ENCODE measurements at regions not wholly inside any gene's neighbourhood (a gene's known extent, or its start where the extent isn't known, plus 50 kb on each side); places are given as distances from the start of the nearest gene placed in this dataset.

DNA sequence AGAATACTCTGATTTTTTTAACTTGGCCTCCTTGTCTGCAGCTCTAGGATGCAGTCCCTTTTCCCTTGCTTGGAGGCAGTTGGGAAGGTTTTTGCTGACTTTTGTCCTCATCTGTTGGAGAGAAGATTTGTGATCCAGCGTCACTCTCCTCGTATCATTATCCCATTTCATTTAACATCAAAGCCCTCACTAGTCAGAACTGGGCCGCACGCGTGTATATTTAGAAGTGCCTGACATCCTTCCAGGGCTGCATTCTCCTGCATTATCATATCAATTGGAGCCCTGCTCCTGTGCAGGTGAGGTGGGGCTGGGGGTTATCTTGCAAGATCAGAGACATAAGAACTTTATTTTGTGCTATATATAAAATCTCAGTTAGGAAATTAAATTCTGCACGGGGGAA is 435.1 kb upstream of the HS6ST1 start:
- Histone ChIP-seq H3K4me1 (ENCODE audit: insufficient read depth, low read length) (peaks cover 9% of the 10 kb centered on the region), H2AFZ (ENCODE audit: low read depth, low read length) (no peak overlapping the region), H3K27me3 (ENCODE audit: insufficient read depth, low read length) (no peaks in the 10 kb centered on the region), H3K9me3 (ENCODE audit: low read length) (peaks cover 2% of the 10 kb centered on the region), H3K36me3 (ENCODE audit: insufficient read depth, low read length) (no peaks in the 10 kb centered on the region), H3K4me3 (ENCODE audit: low read length) (no peak overlapping the region)

DNA sequence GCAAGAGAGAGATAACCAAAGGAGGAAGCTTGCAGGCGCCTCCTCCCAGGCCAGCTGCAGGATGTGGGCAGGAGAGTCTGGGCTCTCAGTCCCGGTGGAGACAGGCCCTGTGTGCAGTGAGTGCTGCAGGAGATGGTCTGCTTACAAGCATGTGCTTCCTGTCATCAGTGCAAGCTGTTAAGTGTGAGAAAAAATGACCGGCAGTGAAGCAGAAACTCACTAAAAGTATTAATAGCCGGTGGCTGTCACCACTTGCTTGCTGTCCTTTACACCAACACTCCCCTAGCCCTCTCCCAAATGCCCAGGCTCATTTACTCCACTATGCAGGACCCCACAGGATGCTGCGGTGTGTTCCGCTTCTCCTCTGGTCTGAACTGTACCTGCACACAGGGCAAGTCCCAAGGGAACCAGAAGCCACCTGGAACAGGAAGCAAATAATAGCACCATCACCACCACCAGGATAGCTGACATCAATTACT is 435.6 kb upstream of the HS6ST1 start:
- Histone ChIP-seq H3K9me3 (ENCODE audit: low read length) (peaks cover 2% of the 10 kb centered on the region), H3K4me3 (ENCODE audit: low read length) (no peak overlapping the region), H2AFZ (ENCODE audit: low read depth, low read length) (no peak overlapping the region), H3K36me3 (ENCODE audit: insufficient read depth, low read length) (no peaks in the 10 kb centered on the region), H3K4me1 (ENCODE audit: insufficient read depth, low read length) (peaks cover 9% of the 10 kb centered on the region), H3K27me3 (ENCODE audit: insufficient read depth, low read length) (no peaks in the 10 kb centered on the region)

- peaks cover 9% of the 10 kb centered on the region for H3K4me1 ChIP-seq (ENCODE audit: insufficient read depth, low read length)
- H3K36me3 ChIP-seq (ENCODE audit: insufficient read depth, low read length), result no peaks in the 10 kb centered on the region
- H3K4me3 ChIP-seq (ENCODE audit: low read length), result no peak overlapping the region
- peaks cover 2% of the 10 kb centered on the region for H3K9me3 ChIP-seq (ENCODE audit: low read length)
- no peaks in the 10 kb centered on the region for H3K27me3 ChIP-seq (ENCODE audit: insufficient read depth, low read length)
- no peak overlapping the region for H2AFZ ChIP-seq (ENCODE audit: low read depth, low read length)
These were observed 437.2 kb upstream of the HS6ST1 start for GRCh38 chr2:128755695-128756364.

DNA sequence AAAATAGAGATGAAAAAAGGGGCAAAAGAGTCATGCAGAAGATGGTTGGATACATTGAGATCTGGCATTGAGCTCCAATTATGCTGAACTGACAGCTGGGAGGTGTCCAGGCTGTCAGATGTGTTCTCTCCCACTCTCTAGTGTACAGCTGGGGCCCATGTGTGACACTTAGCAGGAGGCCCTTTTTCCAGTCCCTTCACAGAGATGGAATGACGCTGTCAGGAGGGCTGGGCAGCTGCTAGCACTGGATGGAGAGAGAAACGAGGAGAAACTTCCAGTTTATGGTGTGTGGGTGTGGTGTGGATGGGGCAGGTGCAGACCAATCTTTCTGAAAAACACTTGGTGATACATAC is 437.7 kb upstream of the HS6ST1 start:
- H2AFZ ChIP-seq (ENCODE audit: low read depth, low read length), result no peak overlapping the region
- H3K27me3 ChIP-seq (ENCODE audit: insufficient read depth, low read length), result no peaks in the 10 kb centered on the region
- peaks cover 9% of the 10 kb centered on the region for H3K4me1 ChIP-seq (ENCODE audit: insufficient read depth, low read length)
- no peaks in the 10 kb centered on the region for H3K36me3 ChIP-seq (ENCODE audit: insufficient read depth, low read length)
- H3K4me3 ChIP-seq (ENCODE audit: low read length), result no peak overlapping the region
- H3K9me3 ChIP-seq (ENCODE audit: low read length), result peaks cover 2% of the 10 kb centered on the region

- H3K9me3 ChIP-seq (ENCODE audit: low read length), result no peaks in the 10 kb centered on the region
- no peaks in the 10 kb centered on the region for H3K4me1 ChIP-seq (ENCODE audit: insufficient read depth, low read length)
- H2AFZ ChIP-seq (ENCODE audit: low read depth, low read length), result peak overlapping the region; percentile 40
- H3K36me3 ChIP-seq (ENCODE audit: insufficient read depth, low read length), result no peaks in the 10 kb centered on the region
- H3K4me3 ChIP-seq (ENCODE audit: low read length), result no peak overlapping the region
- no peaks in the 10 kb centered on the region for H3K27me3 ChIP-seq (ENCODE audit: insufficient read depth, low read length)
These were observed 447.1 kb upstream of the HS6ST1 start for GRCh38 chr2:128765811-128766210.

DNA sequence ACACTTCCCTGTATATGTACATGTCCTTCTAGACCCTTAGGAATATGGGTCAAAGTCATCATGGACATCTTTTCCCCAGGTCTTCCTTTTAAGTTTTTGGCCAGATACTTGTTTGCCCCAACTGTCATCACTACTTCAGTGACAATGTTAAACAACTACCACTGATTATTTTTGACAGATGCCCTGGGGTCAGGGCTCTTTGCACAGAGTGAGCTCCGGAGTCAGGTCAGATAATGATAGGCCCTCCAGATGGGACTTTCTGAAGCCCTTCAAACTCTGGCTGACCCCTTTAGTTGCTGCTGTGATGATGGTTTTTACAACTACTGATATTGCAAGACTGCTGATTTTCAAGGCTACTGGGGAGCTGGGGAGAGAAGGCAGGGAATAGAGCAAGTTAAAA is 449.4 kb upstream of the HS6ST1 start:
- H3K27me3 ChIP-seq (ENCODE audit: insufficient read depth, low read length), result no peaks in the 10 kb centered on the region
- no peaks in the 10 kb centered on the region for H3K4me1 ChIP-seq (ENCODE audit: insufficient read depth, low read length)
- no peaks in the 10 kb centered on the region for H3K36me3 ChIP-seq (ENCODE audit: insufficient read depth, low read length)
- H3K4me3 ChIP-seq (ENCODE audit: low read length), result no peak overlapping the region
- no peaks in the 10 kb centered on the region for H3K9me3 ChIP-seq (ENCODE audit: low read length)
- H2AFZ ChIP-seq (ENCODE audit: low read depth, low read length), result no peak overlapping the region

- H3K27me3 ChIP-seq (ENCODE audit: insufficient read depth, low read length), result no peaks in the 10 kb centered on the region
- H3K4me3 ChIP-seq (ENCODE audit: low read length), result no peak overlapping the region
- H3K4me1 ChIP-seq (ENCODE audit: insufficient read depth, low read length), result no peaks in the 10 kb centered on the region
- H2AFZ ChIP-seq (ENCODE audit: low read depth, low read length), result no peak overlapping the region
- H3K9me3 ChIP-seq (ENCODE audit: low read length), result no peaks in the 10 kb centered on the region
- no peaks in the 10 kb centered on the region for H3K36me3 ChIP-seq (ENCODE audit: insufficient read depth, low read length)
These were observed 450.9 kb upstream of the HS6ST1 start for GRCh38 chr2:128769457-128770142.

- Histone ChIP-seq H2AFZ (ENCODE audit: low read depth, low read length) (no peak overlapping the region), H3K36me3 (ENCODE audit: insufficient read depth, low read length) (no peaks in the 10 kb centered on the region), H3K27me3 (ENCODE audit: insufficient read depth, low read length) (no peaks in the 10 kb centered on the region), H3K9me3 (ENCODE audit: low read length) (no peaks in the 10 kb centered on the region), H3K4me1 (ENCODE audit: insufficient read depth, low read length) (no peaks in the 10 kb centered on the region), H3K4me3 (ENCODE audit: low read length) (no peak overlapping the region)
These were observed 451.7 kb upstream of the HS6ST1 start for GRCh38 chr2:128770143-128771085.

- Histone ChIP-seq H3K4me1 (ENCODE audit: insufficient read depth, low read length) (no peaks in the 10 kb centered on the region), H3K9me3 (ENCODE audit: low read length) (no peaks in the 10 kb centered on the region), H3K36me3 (ENCODE audit: insufficient read depth, low read length) (no peaks in the 10 kb centered on the region), H3K27me3 (ENCODE audit: insufficient read depth, low read length) (no peaks in the 10 kb centered on the region), H2AFZ (ENCODE audit: low read depth, low read length) (no peak overlapping the region), H3K4me3 (ENCODE audit: low read length) (no peak overlapping the region)
These were observed 452.7 kb upstream of the HS6ST1 start for GRCh38 chr2:128771401-128771800.

DNA sequence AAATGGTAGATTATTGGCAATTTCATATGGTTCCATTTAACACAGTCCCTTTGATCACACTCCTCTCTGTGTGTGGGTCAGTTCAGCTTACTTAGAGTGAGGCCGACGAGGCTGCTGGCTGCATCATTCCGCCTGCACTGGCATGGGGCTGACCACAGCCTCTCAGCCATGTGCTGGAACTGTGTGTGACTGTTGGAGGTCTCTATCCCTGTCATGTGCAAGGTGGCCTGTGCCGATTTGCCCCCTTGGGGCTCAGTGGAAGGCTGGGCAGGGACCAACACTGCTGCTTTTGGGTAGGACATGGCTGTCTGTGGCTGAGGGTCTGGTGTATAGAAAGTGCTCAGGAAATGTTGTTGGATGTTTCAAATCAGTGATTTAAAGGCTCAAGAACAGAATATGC is 454.0 kb upstream of the HS6ST1 start:
- H3K36me3 ChIP-seq (ENCODE audit: insufficient read depth, low read length), result no peaks in the 10 kb centered on the region
- H2AFZ ChIP-seq (ENCODE audit: low read depth, low read length), result no peak overlapping the region
- H3K4me1 ChIP-seq (ENCODE audit: insufficient read depth, low read length), result no peaks in the 10 kb centered on the region
- H3K4me3 ChIP-seq (ENCODE audit: low read length), result no peak overlapping the region
- H3K27me3 ChIP-seq (ENCODE audit: insufficient read depth, low read length), result no peaks in the 10 kb centered on the region
- H3K9me3 ChIP-seq (ENCODE audit: low read length), result no peaks in the 10 kb centered on the region

DNA sequence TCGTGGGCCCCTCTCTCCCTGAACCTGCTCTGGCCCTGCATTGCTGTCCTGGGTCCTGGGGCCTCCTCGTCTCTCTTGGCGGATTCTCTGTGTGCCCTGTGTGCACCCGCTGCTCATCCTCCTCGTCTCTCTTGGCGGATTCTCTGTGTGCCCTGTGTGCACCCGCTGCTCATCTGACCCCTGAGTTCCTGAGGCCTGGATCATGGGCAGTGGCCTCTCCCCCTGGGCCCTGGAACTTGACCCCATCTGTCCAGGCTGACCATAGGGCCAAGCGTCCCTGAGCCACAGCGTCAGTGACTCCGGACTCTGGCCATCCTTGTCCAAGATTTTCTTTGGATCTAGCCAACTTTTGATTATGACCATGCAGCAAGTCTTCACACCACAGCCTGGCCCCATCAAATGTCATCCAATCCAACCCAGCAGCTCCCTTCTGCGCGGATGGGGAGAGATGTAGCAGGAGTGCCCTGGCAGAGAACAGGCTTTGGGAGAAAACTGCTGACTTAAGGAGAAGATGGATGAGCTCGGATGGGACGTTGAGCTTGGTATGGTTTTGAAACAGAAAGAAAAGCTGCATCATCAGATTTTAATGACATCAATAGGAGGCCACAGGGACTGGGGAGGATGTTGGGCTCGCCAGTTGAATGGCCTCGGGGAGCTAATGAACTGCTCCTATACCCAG is 455.1 kb upstream of the HS6ST1 start:
- Histone ChIP-seq H3K36me3 (ENCODE audit: insufficient read depth, low read length) (no peaks in the 10 kb centered on the region), H3K4me1 (ENCODE audit: insufficient read depth, low read length) (no peaks in the 10 kb centered on the region), H3K27me3 (ENCODE audit: insufficient read depth, low read length) (no peaks in the 10 kb centered on the region), H2AFZ (ENCODE audit: low read depth, low read length) (no peak overlapping the region), H3K9me3 (ENCODE audit: low read length) (no peaks in the 10 kb centered on the region), H3K4me3 (ENCODE audit: low read length) (no peak overlapping the region)

DNA sequence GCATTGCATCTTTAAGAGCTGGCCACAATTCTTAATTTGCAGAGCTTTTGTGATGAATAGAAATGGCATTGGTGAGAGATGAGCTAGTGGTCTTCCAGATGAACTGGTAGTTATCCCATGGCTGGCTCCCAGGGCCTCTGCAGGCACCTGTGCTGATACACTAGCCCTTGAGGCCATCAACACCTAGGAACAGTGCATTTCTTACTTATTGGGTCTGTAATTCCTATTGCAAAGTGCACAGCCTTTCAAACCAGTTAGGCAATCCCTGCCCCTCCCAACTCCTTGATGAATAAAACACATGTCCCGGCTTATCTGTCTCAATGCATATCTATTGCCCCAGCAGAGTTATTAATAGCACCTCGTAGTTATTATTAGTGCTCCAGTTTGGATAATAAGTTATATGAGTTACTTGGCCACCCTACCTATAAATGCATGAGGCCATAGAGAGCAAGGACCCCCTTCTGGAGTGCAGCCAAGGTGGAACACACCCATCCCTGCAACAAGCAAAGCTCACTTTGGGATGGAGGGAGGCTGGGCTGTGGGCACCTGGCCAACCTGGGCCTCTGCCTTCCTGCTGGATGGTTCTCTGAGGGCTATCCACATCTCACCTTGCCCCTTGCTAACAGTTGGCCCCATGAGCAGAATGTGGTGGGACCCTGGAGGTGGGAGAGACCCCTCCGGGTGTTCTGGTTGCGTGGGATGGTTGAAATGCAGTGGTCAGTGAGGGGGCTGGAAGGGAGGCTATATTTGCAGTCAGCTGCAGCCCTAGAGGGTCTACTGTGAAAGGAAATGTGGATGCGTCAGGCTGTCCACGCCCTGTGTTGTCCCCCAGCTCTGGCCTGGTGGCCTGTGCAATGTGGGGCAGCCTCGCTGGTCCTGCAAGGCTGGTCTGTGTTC is 455.9 kb upstream of the HS6ST1 start:
- no peak overlapping the region for H2AFZ ChIP-seq (ENCODE audit: low read depth, low read length)
- H3K9me3 ChIP-seq (ENCODE audit: low read length), result no peaks in the 10 kb centered on the region
- H3K27me3 ChIP-seq (ENCODE audit: insufficient read depth, low read length), result no peaks in the 10 kb centered on the region
- no peaks in the 10 kb centered on the region for H3K36me3 ChIP-seq (ENCODE audit: insufficient read depth, low read length)
- H3K4me3 ChIP-seq (ENCODE audit: low read length), result no peak overlapping the region
- H3K4me1 ChIP-seq (ENCODE audit: insufficient read depth, low read length), result no peaks in the 10 kb centered on the region
